ENCODE measurements at regions not wholly inside any gene's neighbourhood (a gene's known extent, or its start where the extent isn't known, plus 50 kb on each side); places are given as distances from the start of the nearest gene placed in this dataset.

DNA sequence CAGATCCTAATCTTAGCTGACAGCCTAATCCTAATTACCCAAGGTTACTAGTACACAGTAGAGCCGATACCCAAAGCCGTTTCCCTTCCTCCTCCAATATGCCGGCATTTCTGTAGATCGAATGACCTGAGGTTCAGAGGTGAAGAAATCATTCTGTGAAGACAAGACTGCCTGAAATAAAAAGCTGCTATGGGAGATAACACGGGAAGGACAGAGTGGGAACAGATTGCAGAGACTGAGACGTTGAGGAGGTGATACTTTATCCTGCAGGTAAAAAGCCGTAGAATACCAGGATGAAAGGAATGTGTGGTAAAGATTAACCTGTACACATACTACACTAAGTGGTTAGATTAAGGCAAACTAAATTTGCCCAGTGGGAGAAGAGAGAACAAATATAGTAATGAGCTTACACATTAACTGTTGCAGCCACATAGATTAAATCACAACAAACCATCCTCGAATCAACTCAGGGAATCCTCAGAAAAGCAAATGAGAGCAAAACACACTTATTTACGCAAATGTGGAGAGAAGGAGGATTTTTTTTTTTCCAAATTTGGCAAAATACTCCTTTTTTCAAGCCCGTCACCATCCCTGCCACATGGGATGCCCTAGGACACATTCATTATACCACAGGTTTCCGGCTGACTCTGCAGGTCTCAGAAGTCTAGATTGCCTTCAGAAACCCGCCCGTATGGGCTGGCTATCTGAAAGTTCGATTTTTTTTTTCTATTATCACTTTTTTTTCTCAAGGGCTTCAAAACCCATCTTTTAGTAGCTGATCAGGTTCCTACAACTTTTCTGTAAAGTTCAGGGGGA lies 188.0 kb downstream of the TTC8 start:
- no peak for DNase-seq (ENCODE audit: low spot score)
- intact Hi-C loops (cut with DNase I): no loop called here

DNA sequence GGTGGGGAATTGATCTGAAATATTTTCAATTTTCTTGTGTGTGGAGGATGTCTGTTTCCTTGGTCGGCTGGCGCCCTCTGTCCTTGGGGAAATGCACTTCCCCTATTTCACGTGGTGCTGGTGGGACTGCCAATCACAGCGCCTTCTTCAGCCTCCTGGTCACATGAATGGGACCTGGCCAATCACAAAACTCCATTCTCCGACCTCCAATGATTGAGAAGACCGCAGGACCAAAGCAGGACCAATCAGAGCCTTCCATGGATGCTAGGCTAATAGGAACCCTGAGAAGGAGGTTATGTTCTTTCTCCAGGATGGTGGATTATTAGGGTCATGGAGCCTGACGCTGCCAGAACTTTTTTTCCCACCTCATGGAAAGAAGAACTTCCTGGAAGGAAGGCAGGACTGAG lies 188.7 kb downstream of the TTC8 start:
- intact Hi-C loops (cut with DNase I): no loop called here
- DNase-seq (ENCODE audit: low spot score): no peak

DNA sequence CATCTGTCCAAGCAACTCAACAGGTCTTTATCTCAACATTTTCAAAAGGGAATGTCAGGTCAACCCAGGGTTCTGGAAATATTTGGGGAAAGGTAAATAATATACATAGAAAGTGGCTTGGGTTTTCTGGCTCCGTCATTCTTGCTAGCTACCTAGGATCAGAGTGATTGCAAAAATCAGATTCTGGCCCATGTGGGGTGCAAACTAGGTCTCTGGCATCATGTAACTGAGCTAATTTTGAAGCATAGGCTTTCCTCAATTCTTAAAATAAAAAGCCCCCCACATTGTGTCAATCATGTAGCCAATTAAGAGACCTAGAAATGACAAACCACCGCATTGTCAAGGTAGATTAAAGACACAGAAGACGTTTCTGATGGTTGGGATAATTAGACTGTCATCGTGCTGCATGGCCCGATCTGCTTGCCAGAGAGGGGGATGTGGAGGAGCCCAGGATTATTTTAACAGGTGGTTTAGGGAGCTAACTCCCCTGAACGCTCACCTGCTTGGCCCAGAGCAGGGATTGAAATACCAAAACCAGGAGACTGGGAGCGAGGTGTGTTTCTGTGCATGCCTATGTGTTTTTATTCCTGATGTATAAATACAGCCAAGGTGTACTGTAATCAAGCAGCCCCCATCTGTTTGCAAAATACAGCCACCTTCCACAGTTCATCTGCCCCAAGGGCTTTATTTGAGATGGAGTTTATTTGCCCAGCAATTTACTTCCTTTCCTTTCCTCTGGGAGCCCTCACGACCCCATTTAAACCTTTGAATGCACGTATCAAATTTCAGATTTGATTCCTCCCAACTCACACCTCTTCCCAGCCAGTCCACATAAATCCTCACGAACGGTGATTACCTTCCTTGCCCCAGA lies 189.5 kb downstream of the TTC8 start:
- intact Hi-C loops (cut with DNase I): no loop called here
- no peak for DNase-seq (ENCODE audit: low spot score)

DNA sequence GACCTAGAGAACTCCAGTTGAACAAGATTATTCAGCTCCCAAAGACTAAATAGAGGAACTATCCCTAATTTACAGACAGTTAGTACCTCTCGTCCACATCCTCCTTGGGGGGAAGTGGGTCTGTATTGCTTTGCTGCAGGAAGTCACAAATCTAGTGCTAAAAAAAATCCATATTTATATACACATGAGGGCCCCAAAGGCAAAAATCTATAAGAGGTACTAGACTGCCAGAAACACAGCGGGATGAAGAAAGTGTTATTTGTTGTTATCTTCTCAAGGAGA lies 190.1 kb downstream of the TTC8 start:
- intact Hi-C loops (cut with DNase I): no loop called here
- DNase-seq (ENCODE audit: low spot score): no peak

DNA sequence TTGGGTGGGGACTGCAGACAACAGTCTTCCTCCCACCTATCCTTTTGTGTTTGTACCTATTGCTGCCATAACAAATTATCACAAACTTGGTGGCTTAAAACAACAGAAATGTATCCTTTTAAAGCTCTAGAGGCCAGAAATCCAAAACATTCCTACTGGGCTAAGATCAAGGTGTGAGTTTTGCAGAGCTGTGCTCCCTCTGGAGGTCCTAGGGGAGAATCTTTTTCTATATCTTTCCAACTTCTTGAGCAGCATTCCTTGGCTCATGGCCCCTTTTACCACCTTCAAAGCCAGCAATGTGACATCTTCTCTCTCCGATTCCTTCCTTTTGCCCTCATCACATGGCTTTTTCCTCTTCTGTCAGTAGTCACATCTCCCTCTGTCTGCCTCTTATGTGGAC lies 190.6 kb downstream of the TTC8 start:
- intact Hi-C loops (cut with DNase I): no loop called here

DNA sequence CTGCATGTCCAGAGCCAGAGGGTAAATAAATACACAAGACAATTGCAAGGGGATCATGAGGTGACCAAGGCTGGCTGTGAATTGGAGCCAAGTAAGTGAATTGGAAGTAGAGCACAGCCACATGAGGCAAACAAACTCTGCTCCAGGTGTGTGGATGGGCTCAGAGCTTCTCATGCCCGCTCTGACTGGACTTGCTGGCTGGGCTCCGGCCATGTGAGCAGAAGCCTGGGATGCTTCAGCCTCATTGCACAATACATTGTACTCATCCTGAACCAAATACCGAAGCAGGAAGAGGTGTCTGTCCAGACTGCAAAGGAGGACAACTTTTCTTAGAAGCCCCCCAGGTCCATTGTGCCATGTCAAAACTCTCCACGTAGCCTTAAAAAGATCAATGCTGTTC lies 193.0 kb downstream of the TTC8 start:
- intact Hi-C loops (cut with DNase I): no loop called here
- no peak for DNase-seq (ENCODE audit: low spot score)

More for the DNA sequence above, 190.6 kb downstream of the TTC8 start:
- DNase-seq (ENCODE audit: low spot score): no peak

DNA sequence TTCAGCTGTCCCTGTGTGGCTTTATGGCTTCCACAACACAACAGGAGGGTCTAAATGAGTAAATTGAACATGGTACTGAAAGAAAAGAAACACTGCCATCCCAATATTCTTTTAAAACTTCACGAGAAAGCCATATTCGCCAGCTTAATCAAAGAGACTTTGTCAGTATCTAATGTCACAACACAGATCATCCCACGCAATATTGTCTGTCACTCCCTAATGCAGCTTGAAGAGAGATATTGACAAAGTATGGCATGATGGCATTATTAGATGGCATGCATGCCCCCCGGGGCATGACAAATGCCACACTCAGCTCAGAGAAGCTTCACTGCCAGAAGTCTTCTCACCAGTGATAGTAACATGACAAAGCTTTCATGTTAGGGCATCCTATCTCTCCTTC lies 197.8 kb downstream of the TTC8 start:
- intact Hi-C loops (cut with DNase I): no loop called here
- DNase-seq (ENCODE audit: low spot score): no peak

DNA sequence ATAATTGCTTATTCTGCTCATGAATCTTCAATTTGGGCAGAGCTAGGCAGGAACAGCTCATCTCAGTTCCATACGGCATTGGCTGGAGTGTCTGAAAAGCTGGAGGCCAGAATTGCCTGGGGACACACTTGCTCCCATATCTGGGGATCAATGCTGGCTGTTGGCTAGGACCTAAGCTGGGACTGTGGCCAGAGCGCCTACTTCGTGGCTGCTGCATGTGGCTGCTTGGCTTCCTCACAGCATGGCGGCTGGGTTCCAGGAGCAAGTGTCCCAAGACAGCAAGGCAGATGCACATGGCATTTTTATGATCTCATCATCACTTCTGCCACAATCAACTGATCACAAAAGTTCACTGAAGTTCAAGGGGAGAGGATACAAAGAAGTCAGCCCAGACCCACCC lies 200.2 kb downstream of the TTC8 start:
- intact Hi-C loops (cut with DNase I): loop anchor here (5.0 kb wide), 1 partner anchor 888 kb away; no protein-coding TSS in a partner anchor
- no peak for DNase-seq (ENCODE audit: low spot score)

DNA sequence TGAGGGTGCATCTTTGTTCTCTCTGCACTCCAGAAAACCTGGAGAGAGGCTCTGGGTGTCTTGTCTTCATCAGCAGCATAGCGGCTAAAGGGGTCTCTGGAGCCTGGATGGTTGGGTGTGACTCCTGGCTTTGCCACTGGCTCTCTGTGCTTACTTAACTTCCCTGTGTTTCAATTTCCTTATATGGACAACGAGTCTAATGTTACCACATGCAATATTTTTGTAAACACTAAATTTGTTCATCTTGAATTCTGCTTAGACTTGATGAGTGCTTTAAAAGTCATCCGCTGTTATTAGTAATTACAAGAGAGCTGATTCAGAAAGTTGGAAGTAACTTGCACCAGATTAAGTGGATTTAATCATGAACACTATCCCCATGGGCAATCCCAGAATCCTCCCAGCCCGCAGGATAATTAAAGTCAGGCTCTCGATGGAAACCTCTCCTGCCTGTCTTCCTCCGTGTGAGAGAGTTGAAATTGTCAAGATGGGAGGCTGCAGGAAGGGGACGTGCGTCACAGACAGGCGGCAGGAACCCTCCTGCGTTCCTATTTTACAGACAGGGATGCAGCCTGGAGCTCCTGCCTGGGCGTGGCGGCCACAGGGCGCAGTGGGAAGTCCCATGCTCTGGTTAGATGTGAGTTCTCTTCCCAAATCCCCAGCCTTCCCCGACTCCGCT lies 201.2 kb downstream of the TTC8 start:
- intact Hi-C loops (cut with DNase I): loop anchor here (5.0 kb wide), 1 partner anchor 887 kb away; no protein-coding TSS in a partner anchor
- no peak for DNase-seq (ENCODE audit: low spot score)

DNA sequence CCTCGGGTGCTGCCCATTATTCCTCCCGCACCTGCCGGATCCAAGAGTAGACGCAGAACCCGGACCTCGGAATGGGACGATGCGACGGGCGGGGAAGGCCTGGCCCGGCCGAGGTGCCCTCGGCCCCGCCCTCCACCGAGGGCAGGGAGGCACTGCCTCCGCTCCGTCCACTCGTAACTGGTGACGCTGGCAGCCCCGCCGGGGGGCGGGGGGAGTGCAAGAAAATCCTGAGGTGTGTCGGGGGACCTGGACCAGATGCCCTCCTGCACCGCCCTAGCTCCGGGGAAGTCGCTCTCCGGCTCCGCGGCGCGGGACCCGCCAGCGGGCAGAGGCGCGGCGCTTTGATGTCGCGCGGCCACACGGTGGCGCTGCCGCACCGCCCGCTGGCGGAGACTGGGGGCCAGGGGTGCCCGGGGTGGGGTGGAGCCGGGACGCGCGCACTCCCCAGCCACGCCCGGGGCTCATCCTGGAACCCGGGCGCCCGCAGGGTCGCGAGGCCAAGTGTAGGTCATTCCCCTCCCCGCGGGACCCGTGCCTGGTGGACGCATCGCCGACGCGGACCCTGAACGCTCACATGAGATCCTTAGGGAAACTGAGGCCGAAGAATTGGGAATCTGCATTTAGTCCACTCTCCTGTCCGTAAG lies 202.8 kb downstream of the TTC8 start:
- DNase-seq (ENCODE audit: low spot score): peak; percentile 78
- intact Hi-C loops (cut with DNase I): loop anchor here (5.0 kb wide), 1 partner anchor 885 kb away; no protein-coding TSS in a partner anchor

DNA sequence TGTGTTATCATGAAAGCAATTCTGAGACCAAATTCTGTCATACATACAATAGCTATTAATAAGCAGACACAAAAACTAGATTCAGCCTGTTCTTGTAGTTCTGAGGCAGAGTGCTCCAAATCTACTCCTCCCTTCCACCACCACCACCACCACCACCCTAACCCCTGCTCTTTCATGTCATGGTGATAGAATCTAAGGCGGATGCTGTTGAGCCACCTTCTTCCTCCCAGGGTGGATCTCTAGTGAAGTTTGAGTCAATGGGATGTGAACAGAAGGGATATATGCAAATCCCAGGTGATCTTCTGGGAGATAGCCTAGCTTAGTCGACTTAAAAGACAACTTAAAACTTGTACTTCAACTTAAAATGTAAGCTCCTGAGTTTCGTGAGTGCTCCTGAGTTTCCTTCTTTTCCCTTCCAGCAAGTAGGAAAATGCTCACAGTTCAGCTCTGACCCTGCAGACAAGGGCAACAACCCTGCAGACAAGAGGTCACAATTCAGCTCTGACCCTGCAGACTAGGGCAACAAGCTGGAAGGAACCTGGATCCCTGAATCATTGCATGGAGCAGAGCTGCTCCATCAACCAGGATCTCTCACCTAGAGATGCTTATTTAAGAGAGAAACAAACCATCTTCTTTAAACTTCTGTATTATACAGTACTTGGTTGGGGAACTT lies 204.1 kb downstream of the TTC8 start:
- intact Hi-C loops (cut with DNase I): loop anchor here (5.0 kb wide), 1 partner anchor 884 kb away; no protein-coding TSS in a partner anchor
- DNase-seq (ENCODE audit: low spot score): no peak

DNA sequence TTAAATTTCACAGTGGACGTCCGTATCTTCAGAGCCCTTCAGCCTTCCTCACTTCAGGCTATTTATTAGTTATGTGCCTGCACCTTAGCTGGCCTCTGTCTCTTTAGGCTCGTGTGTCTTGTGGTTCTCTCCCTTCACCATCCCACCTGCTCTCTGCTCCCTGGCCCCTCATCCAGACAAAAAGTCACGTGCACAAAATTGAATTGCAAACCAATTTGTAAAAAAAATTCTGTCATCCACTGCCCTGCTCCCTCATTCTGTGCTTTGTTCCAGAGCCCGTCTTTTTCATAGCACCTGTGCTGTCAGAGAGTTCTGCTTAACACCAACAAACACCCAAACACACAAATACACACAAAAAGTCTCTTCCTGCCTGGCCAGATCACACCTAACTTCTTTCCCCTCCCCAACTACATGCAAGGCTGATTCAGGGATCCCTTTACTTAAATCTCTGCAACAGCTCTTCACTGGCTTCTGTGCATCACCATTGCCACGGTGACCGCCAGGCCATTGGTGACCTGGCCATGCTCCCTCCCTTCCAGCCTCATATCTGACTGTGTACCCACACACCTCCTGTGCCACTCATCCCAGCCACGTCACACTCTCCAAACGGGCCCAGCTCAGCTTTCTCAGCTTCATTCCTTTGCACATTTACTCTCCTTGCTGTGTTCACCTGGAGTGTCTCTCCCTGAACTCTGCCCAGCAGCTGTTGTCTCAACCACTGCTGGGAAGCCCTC lies 205.7 kb downstream of the TTC8 start:
- no peak for DNase-seq (ENCODE audit: low spot score)
- intact Hi-C loops (cut with DNase I): loop anchor here (5.0 kb wide), 1 partner anchor 882 kb away; no protein-coding TSS in a partner anchor

DNA sequence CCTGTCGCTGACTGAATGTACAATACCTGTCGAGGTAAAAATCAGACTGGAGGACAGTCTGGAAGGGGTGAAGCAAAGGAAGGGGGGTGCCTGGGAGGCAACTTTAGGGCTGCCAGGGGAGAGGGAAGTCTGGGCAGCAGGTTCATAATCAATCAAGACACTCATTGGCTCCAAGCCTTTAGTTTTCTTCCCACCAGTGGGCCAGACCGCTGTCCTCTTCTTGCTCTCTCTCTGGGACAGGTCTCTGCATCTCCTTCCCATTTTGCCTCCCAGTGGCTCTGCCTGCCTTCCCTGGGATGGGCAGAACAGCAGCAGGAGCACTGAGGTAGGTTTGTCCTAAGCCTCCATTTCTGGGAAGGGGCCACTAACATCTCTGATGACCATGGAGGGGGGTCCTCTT lies 206.5 kb downstream of the TTC8 start:
- no peak for DNase-seq (ENCODE audit: low spot score)
- intact Hi-C loops (cut with DNase I): no loop called here

DNA sequence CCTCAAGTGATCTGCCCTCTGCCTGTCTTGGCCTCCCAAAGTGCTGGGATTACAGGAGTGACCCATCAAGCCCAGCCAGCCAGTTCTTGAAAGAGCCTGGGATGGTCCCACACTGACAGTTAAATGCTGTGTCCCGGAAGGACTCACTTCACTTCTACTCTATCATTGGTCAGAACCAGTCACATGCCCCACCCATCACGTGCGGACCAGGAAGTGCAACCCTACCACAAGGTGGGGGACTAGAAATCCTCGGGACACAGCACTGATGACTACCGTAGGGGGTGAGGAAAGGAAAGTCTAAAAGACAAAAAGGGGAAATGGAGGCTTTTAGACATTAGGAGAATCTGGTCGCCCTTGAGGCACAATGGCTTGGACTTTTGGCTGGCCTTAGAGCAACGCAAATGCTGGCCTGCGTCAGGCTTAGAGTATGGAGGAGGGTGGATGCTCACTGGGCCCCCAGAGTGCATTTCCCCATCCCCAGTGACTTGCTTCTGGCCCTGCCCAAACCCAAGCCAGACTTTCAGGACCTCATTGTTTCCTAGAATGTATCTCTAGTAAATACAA lies 207.7 kb downstream of the TTC8 start:
- intact Hi-C loops (cut with DNase I): no loop called here
- no peak for DNase-seq (ENCODE audit: low spot score)

DNA sequence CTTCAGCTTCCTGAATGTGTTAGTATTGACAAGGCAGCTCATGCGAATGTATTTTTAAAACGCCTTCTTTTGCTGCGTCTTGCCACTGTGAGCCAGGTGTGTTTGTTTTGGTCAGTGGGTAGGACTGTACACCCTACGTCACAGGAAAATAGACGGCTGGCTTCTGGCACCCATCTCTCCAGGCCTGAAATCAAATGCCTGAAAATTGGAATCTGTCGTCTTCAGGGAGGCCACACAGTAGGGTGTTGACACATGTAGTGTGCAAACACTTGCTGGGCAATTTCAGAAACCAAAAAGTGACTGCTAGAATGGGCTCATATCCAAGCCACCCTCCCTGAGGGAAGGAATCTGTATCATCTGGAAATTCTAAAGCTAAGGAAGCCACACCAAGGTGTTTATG lies 209.3 kb downstream of the TTC8 start:
- no peak for DNase-seq (ENCODE audit: low spot score)
- intact Hi-C loops (cut with DNase I): no loop called here

DNA sequence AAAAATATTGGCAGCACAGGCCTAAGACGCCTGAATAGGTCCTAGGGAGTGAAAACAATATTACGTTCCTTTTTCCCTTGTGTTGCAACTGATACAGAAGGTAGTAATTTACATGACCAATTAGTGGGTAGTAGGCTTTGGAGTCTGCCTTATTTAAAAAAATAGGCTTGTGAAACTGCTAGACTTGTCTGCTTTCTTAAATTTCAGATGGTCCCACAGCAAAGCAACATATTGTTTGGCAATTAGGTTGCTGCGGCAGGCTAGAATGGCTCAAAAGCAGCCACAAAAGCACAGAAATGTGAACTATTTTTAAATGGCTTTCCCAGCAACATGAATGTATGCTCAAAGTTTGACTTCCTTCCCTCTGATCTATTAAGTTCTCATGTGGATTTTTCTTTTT lies 211.9 kb downstream of the TTC8 start:
- intact Hi-C loops (cut with DNase I): no loop called here
- no peak for DNase-seq (ENCODE audit: low spot score)

DNA sequence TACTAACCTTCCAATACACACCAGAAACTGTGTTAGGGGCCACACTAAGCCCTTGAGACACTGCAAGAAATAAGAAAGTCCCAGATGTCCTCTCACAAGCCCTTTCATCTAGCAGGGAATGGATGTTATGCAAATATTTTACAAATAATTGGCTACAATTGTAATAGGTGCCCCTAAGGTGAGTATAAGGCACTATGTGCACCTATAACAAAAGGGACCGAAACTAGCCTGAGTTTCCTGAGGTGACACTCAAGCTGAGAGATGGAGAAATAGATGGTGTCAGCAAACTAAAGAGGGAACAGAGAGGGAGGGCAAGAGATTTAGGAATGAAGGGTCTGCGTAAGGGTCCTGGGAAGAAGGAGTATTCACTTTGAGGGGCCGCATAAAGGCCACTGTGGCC lies 212.6 kb downstream of the TTC8 start:
- intact Hi-C loops (cut with DNase I): no loop called here
- no peak for DNase-seq (ENCODE audit: low spot score)

DNA sequence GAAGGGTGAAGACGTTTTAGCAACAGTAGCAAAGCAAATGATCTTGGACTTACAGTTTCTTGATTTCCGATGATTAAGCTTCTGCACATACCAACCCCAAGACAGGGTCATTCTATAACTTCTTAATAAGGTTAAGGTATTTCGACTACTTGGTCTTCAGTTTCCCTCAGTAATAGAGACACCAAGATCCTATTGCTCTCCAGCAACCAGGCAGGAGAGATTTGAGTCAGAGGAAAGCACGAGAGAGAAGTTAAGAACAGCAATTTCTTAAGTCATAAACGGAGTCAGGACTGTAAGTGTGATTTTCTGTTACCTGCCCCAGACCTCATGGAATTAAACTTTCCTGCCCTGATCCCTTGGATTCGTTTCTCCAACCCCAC lies 215.6 kb downstream of the TTC8 start:
- intact Hi-C loops (cut with DNase I): loop anchor here (2.0 to 10.0 kb wide), 5 partner anchors 142 to 877 kb away; no protein-coding TSS in a partner anchor
- no peak for DNase-seq (ENCODE audit: low spot score)

Measured in cardiac septum (tissue), 1 donor.